Body of pancreas (tissue), 4 donors: ENCODE measurements at regions not wholly inside any gene's neighbourhood (a gene's known extent, or its start where the extent isn't known, plus 50 kb on each side); places are given as distances from the start of the nearest gene placed in this dataset.

ENCODE experiments used
- POLR2A ChIP-seq, 3 donors: fragments of 450-650 bp; IDR thresholded peaks; one replicate each; pipeline ENCODE4 v1.6.1; 2016; ENCODE audit warnings: antibody characterized with exemption in 3 of 3, mild to moderate bottlenecking in 2 of 3
- TF ChIP-seq, protein P1 (sequence below), 7 experiments: fragments of 450-650 bp in 4 of 7; fragments of 200-600 bp in 3 of 7; sonication (generic) in 3 of 7; IDR thresholded peaks; one replicate each; pipeline ENCODE4 v1.5.1; 2016 to 2019; ENCODE audit warnings: antibody characterized with exemption in 7 of 7

GRCh38 chr1:218701131-218701530 is 356.0 kb downstream of the TGFB2 start:
- TF ChIP-seq, protein P1, sequence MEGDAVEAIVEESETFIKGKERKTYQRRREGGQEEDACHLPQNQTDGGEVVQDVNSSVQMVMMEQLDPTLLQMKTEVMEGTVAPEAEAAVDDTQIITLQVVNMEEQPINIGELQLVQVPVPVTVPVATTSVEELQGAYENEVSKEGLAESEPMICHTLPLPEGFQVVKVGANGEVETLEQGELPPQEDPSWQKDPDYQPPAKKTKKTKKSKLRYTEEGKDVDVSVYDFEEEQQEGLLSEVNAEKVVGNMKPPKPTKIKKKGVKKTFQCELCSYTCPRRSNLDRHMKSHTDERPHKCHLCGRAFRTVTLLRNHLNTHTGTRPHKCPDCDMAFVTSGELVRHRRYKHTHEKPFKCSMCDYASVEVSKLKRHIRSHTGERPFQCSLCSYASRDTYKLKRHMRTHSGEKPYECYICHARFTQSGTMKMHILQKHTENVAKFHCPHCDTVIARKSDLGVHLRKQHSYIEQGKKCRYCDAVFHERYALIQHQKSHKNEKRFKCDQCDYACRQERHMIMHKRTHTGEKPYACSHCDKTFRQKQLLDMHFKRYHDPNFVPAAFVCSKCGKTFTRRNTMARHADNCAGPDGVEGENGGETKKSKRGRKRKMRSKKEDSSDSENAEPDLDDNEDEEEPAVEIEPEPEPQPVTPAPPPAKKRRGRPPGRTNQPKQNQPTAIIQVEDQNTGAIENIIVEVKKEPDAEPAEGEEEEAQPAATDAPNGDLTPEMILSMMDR (IDR thresholded peaks at IDR 0.05): no peak
- TF ChIP-seq POLR2A (IDR thresholded peaks at IDR 0.05): no peak
